ENCODE measurements at regions not wholly inside any gene's neighbourhood (a gene's known extent, or its start where the extent isn't known, plus 50 kb on each side); places are given as distances from the start of the nearest gene placed in this dataset.
A peak's percentile ranks its signal among the peaks of the same experiment; 100 is the strongest.

DNA sequence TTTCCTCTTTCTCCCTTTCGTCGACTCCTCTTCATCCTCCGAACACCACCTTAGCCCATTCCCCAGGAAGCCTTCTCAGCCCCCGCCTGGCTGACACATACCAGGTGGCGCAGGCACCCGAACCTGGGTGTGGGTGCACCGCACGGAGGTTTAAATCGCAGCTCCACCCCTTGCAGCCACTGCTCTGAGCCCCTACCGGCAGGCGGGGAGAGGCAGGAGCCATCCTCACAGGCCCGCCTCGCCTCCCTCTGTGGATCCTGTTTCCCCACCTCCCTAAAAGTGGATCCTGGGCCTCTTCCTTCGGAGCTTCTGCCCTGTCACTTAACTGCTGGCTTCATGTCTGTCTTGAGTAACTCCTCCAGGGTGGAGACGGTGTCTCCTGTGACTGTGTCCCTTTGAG lies 110.7 kb downstream of the OLFM1 start:
- Mint-ChIP-seq H3K4me3 (no peak overlapping the region), H3K36me3 (no peaks in the 10 kb centered on the region), H3K27me3 (peaks cover 58% of the 10 kb centered on the region), H3K9me3 (no peaks in the 10 kb centered on the region), H3K4me1 (ENCODE audit: unreplicated experiment) (peaks cover 5% of the 10 kb centered on the region), H3K27ac (peak overlapping the region; percentile 66)
- TF ChIP-seq, protein P1, sequence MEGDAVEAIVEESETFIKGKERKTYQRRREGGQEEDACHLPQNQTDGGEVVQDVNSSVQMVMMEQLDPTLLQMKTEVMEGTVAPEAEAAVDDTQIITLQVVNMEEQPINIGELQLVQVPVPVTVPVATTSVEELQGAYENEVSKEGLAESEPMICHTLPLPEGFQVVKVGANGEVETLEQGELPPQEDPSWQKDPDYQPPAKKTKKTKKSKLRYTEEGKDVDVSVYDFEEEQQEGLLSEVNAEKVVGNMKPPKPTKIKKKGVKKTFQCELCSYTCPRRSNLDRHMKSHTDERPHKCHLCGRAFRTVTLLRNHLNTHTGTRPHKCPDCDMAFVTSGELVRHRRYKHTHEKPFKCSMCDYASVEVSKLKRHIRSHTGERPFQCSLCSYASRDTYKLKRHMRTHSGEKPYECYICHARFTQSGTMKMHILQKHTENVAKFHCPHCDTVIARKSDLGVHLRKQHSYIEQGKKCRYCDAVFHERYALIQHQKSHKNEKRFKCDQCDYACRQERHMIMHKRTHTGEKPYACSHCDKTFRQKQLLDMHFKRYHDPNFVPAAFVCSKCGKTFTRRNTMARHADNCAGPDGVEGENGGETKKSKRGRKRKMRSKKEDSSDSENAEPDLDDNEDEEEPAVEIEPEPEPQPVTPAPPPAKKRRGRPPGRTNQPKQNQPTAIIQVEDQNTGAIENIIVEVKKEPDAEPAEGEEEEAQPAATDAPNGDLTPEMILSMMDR (conservative IDR thresholded peaks at IDR 0.05) = no peak
- no peak for DNase-seq (ENCODE audit: extremely low spot score, unreplicated experiment)

DNA sequence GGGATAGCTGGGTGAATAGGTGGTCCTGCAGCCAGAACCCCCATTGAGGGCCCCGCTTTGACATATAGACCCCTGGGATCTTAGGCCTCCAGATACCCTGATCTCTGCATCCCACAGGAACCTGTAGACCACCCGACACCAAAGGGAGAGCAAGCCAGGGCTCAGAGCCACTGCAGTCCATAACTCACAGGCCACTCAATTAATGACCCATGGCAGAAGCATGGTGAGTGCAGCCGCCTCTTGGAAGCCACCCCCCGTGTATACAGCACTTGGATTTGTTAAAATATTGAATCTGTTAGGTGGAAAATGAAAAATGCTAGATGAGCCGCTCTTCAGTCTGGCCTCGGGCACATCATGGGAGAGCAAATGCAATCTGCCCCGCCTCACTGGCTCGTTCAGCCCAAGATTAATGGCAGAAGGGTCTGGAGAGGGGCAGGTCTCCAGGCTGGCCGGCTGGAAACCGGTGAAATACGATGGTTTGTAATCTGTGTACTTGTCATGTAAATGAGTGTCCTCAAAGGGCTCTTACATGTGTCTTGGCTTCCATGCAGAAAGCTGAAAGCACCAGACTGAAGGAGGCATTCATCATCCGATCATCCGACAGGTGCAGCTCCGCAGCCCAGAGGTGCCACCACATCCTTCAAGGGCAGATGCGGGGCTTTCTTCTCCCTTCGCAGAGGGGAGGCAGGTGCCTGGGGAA lies 111.3 kb downstream of the OLFM1 start:
- no peaks in the 10 kb centered on the region for H3K36me3 Mint-ChIP-seq
- TF ChIP-seq, protein P1 (conservative IDR thresholded peaks at IDR 0.05) = no peak
- H3K27ac Mint-ChIP-seq = peak overlapping the region; percentile 66
- H3K4me3 Mint-ChIP-seq = no peak overlapping the region
- no peaks in the 10 kb centered on the region for H3K9me3 Mint-ChIP-seq
- no peak for DNase-seq (ENCODE audit: extremely low spot score, unreplicated experiment)
- H3K27me3 Mint-ChIP-seq = peaks cover 59% of the 10 kb centered on the region
- peaks cover 5% of the 10 kb centered on the region for H3K4me1 Mint-ChIP-seq (ENCODE audit: unreplicated experiment)

DNA sequence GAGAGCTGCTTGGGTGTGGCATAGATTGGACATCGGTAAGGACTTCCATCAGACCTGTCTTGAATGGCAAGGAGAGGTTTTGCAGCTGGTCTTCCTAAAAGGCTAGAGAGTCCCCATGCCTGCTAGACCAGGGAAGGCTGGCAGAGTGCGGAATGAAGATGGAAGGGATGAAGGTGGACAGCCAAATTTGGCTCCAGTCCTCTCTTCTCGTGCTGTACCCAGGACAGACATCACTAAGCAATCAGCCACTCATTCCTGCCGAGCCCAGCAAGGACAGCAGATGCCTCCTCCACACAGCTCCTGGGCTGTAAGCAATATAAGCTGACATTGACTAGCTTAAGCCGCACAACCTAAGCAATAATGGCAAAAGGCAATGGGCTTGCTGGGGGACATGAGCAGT lies 112.0 kb downstream of the OLFM1 start:
- Mint-ChIP-seq H3K4me1 (ENCODE audit: unreplicated experiment) (peaks cover 5% of the 10 kb centered on the region), H3K9me3 (no peaks in the 10 kb centered on the region), H3K36me3 (no peaks in the 10 kb centered on the region), H3K27ac (no peak overlapping the region), H3K27me3 (peaks cover 56% of the 10 kb centered on the region), H3K4me3 (no peak overlapping the region)
- DNase-seq (ENCODE audit: extremely low spot score, unreplicated experiment) = no peak
- TF ChIP-seq, protein P1 (conservative IDR thresholded peaks at IDR 0.05) = no peak

DNA sequence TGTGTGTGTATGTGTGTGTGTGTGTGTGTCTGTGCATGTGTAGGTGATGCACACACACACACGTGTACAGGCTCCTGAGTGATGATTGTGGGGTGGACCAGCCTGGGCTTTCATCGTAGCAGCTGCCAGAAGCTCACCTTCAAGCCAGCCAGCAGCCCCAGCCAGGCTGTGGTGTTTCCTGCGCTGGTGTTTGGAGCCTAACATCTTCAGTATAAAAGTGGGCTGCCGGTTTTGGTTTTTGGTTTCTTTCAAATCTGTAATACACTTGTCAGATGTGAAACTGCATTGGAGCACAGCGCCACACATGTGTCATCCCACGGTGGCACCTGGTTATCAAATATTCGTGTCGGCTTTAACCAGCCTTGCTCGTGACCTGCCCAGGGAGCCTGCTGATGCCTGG lies 114.2 kb downstream of the OLFM1 start:
- no peak overlapping the region for H3K4me3 Mint-ChIP-seq
- TF ChIP-seq, protein P1 (conservative IDR thresholded peaks at IDR 0.05) = no peak
- no peaks in the 10 kb centered on the region for H3K36me3 Mint-ChIP-seq
- H3K4me1 Mint-ChIP-seq (ENCODE audit: unreplicated experiment) = peaks cover 5% of the 10 kb centered on the region
- H3K27me3 Mint-ChIP-seq = peaks cover 61% of the 10 kb centered on the region
- H3K27ac Mint-ChIP-seq = no peak overlapping the region
- no peaks in the 10 kb centered on the region for H3K9me3 Mint-ChIP-seq
- DNase-seq (ENCODE audit: extremely low spot score, unreplicated experiment) = no peak

DNA sequence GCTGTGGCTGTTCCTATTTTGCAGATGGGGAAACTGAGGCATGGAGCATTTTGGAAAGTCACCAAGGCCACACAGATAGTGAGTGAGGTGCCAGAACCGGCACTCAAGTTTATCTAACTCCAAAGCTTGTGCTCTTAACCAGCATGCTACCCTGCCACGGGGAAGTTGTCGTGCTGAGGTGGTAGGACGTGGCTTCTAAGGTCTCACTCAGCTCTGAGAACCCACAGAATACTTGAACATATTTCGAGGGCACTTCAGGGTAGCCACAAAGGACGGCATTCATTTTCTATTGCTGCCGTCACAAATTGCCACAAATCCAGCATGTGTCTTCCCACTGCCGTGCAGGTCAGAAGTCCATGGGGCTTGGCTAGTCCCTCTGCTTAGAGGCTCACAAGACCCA lies 116.7 kb downstream of the OLFM1 start:
- Mint-ChIP-seq H3K36me3 (no peaks in the 10 kb centered on the region), H3K27ac (no peak overlapping the region), H3K4me1 (ENCODE audit: unreplicated experiment) (no peaks in the 10 kb centered on the region), H3K27me3 (peaks cover 48% of the 10 kb centered on the region), H3K9me3 (no peaks in the 10 kb centered on the region), H3K4me3 (no peak overlapping the region)
- TF ChIP-seq, protein P1 (conservative IDR thresholded peaks at IDR 0.05) = no peak
- no peak for DNase-seq (ENCODE audit: extremely low spot score, unreplicated experiment)

Data from type B pancreatic cell (in vitro differentiated cells).